ENCODE measurements at regions not wholly inside any gene's neighbourhood (a gene's known extent, or its start where the extent isn't known, plus 50 kb on each side); places are given as distances from the start of the nearest gene placed in this dataset.
A peak's percentile ranks its signal among the peaks of the same experiment; 100 is the strongest.

- ATAC-seq (replicated peaks in 6 of 8), result no peak
- no peak overlapping the region for H3K4me3 ChIP-seq
- H3K27ac ChIP-seq, result no peak overlapping the region
- WGBS, 10 experiments, result 50 to 80% (median 79%) methylated on average over 1 to 3 of the region's 4 CpGs; no CpG with 5 or more reads in 5 of the 10 experiments
- no peaks in the 10 kb centered on the region for H3K4me1 ChIP-seq (replicated peaks in 1 of 2)
- in situ Hi-C loops (cut with MboI; ENCODE audit: low pct_unique_long_range_greater_than_20kb in 2 of 9, low sequenced_read_pairs in 9 of 9, unreplicated experiment in 9 of 9), result loop anchor here in 8 of 9 experiments (25.0 kb wide), 3 partner anchors 181 to 506 kb away; no protein-coding TSS in a partner anchor
Observed at GRCh38 chr21:41606706-41607105, 98.7 kb upstream of the TMPRSS2 start.

GRCh38 chr21:41605934-41606285 is 98.0 kb upstream of the TMPRSS2 start:
- Histone ChIP-seq H3K4me3 (no peak overlapping the region), H3K4me1 (replicated peaks in 1 of 2) (no peaks in the 10 kb centered on the region), H3K27ac (no peak overlapping the region)
- WGBS, 10 experiments, result 60 to 100% (median 92%) methylated on average over 1 to 7 of the region's 10 CpGs; no CpG with 5 or more reads in 4 of the 10 experiments
- in situ Hi-C loops (cut with MboI; ENCODE audit: low pct_unique_long_range_greater_than_20kb in 2 of 9, low sequenced_read_pairs in 9 of 9, unreplicated experiment in 9 of 9), result loop anchor here in 8 of 9 experiments (25.0 kb wide), 3 partner anchors 181 to 506 kb away; no protein-coding TSS in a partner anchor
- no peak for ATAC-seq (replicated peaks in 6 of 8)

GRCh38 chr21:41605178-41605933 is 97.4 kb upstream of the TMPRSS2 start:
- WGBS, 10 experiments, result 60 to 100% (median 78%) methylated on average over 2 to 13 of the region's 20 CpGs; no CpG with 5 or more reads in 1 of the 10 experiments
- Histone ChIP-seq H3K4me3 (no peak overlapping the region), H3K4me1 (replicated peaks in 1 of 2) (no peaks in the 10 kb centered on the region), H3K27ac (no peak overlapping the region)
- in situ Hi-C loops (cut with MboI; ENCODE audit: low pct_unique_long_range_greater_than_20kb in 2 of 9, low sequenced_read_pairs in 9 of 9, unreplicated experiment in 9 of 9), result loop anchor here in 8 of 9 experiments (25.0 kb wide), 3 partner anchors 182 to 507 kb away; no protein-coding TSS in a partner anchor
- no peak for ATAC-seq (replicated peaks in 6 of 8)

GRCh38 chr21:41604583-41605041 is 96.7 kb upstream of the TMPRSS2 start:
- in situ Hi-C loops (cut with MboI; ENCODE audit: low pct_unique_long_range_greater_than_20kb in 2 of 9, low sequenced_read_pairs in 9 of 9, unreplicated experiment in 9 of 9), result loop anchor here in 8 of 9 experiments (25.0 kb wide), 3 partner anchors 183 to 508 kb away; no protein-coding TSS in a partner anchor
- Histone ChIP-seq H3K4me3 (no peak overlapping the region), H3K27ac (no peak overlapping the region), H3K4me1 (replicated peaks in 1 of 2) (no peaks in the 10 kb centered on the region)
- WGBS, 10 experiments, result 46 to 100% (median 64%) methylated on average over 1 to 6 of the region's 12 CpGs
- no peak for ATAC-seq (replicated peaks in 6 of 8)

- WGBS, 10 experiments, result 0 to 80% (median 39%) methylated on average over 1 to 3 of the region's 8 CpGs; no CpG with 5 or more reads in 6 of the 10 experiments
- in situ Hi-C loops (cut with MboI; ENCODE audit: low pct_unique_long_range_greater_than_20kb in 2 of 9, low sequenced_read_pairs in 9 of 9, unreplicated experiment in 9 of 9), result loop anchor here in 8 of 9 experiments (25.0 kb wide), 3 partner anchors 184 to 509 kb away; no protein-coding TSS in a partner anchor
- H3K4me3 ChIP-seq, result no peak overlapping the region
Observed at GRCh38 chr21:41603476-41603875, 95.5 kb upstream of the TMPRSS2 start.

GRCh38 chr21:41602531-41602930 is 94.6 kb upstream of the TMPRSS2 start:
- WGBS, 10 experiments, result 60 to 100% (median 82%) methylated on average over 1 to 11 of the region's 14 CpGs; no CpG with 5 or more reads in 3 of the 10 experiments
- in situ Hi-C loops (cut with MboI; ENCODE audit: low pct_unique_long_range_greater_than_20kb in 2 of 9, low sequenced_read_pairs in 9 of 9, unreplicated experiment in 9 of 9), result loop anchor here in 8 of 9 experiments (25.0 kb wide), 3 partner anchors 185 to 510 kb away; no protein-coding TSS in a partner anchor
- Histone ChIP-seq H3K4me3 (no peak overlapping the region), H3K4me1 (replicated peaks in 1 of 2) (no peaks in the 10 kb centered on the region), H3K27ac (no peak overlapping the region)
- no peak for ATAC-seq (replicated peaks in 6 of 8)

More at GRCh38 chr21:41603476-41603875, 95.5 kb upstream of the TMPRSS2 start:
- H3K27ac ChIP-seq, result no peak overlapping the region
- no peak for ATAC-seq (replicated peaks in 6 of 8)
- H3K4me1 ChIP-seq (replicated peaks in 1 of 2), result no peaks in the 10 kb centered on the region

GRCh38 chr21:41601573-41602368 is 93.8 kb upstream of the TMPRSS2 start:
- ATAC-seq (replicated peaks in 6 of 8), result peak in 3 of 8 experiments; percentile 61 to 86 (median 72)
- in situ Hi-C loops (cut with MboI; ENCODE audit: low pct_unique_long_range_greater_than_20kb in 2 of 9, low sequenced_read_pairs in 9 of 9, unreplicated experiment in 9 of 9), result loop anchor here in 8 of 9 experiments (25.0 kb wide), 3 partner anchors 186 to 511 kb away; no protein-coding TSS in a partner anchor
- no peak overlapping the region for H3K27ac ChIP-seq
- no peaks in the 10 kb centered on the region for H3K4me1 ChIP-seq (replicated peaks in 1 of 2)
- no peak overlapping the region for H3K4me3 ChIP-seq
- WGBS, 10 experiments, result 15 to 100% (median 80%) methylated on average over 3 to 8 of the region's 11 CpGs; no CpG with 5 or more reads in 4 of the 10 experiments

- no peaks in the 10 kb centered on the region for H3K4me1 ChIP-seq (replicated peaks in 1 of 2)
- WGBS, 10 experiments, result 20 to 100% (median 88%) methylated on average over 1 to 9 of the region's 10 CpGs; no CpG with 5 or more reads in 5 of the 10 experiments
- in situ Hi-C loops (cut with MboI; ENCODE audit: low pct_unique_long_range_greater_than_20kb in 2 of 9, low sequenced_read_pairs in 9 of 9, unreplicated experiment in 9 of 9), result loop anchor here in 8 of 9 experiments (25.0 kb wide), 3 partner anchors 186 to 511 kb away; no protein-coding TSS in a partner anchor
- no peak overlapping the region for H3K27ac ChIP-seq
- no peak overlapping the region for H3K4me3 ChIP-seq
- ATAC-seq (replicated peaks in 6 of 8), result no peak
Observed at GRCh38 chr21:41600961-41601572, 93.1 kb upstream of the TMPRSS2 start.

GRCh38 chr21:41600556-41600955 is 92.6 kb upstream of the TMPRSS2 start:
- WGBS, 10 experiments, result 80 to 100% (median 94%) methylated on average over 1 to 6 of the region's 9 CpGs; no CpG with 5 or more reads in 6 of the 10 experiments

GRCh38 chr21:41600116-41600515 is 92.2 kb upstream of the TMPRSS2 start:
- no peak for ATAC-seq (replicated peaks in 6 of 8)

More at GRCh38 chr21:41600556-41600955, 92.6 kb upstream of the TMPRSS2 start:
- Histone ChIP-seq H3K4me1 (replicated peaks in 1 of 2) (no peaks in the 10 kb centered on the region), H3K27ac (no peak overlapping the region), H3K4me3 (no peak overlapping the region)
- in situ Hi-C loops (cut with MboI; ENCODE audit: low pct_unique_long_range_greater_than_20kb in 2 of 9, low sequenced_read_pairs in 9 of 9, unreplicated experiment in 9 of 9), result loop anchor here in 8 of 9 experiments (25.0 kb wide), 3 partner anchors 187 to 512 kb away; no protein-coding TSS in a partner anchor
- ATAC-seq (replicated peaks in 6 of 8), result no peak

GRCh38 chr21:41598561-41599431 is 90.8 kb upstream of the TMPRSS2 start:
- ATAC-seq (replicated peaks in 6 of 8), result peak in 1 of 8 experiments; percentile 23
- no peak overlapping the region for H3K4me3 ChIP-seq
- H3K27ac ChIP-seq, result no peak overlapping the region
- no peaks in the 10 kb centered on the region for H3K4me1 ChIP-seq (replicated peaks in 1 of 2)
- WGBS, 10 experiments, result 18 to 100% (median 64%) methylated on average over 1 to 17 of the region's 21 CpGs; no CpG with 5 or more reads in 2 of the 10 experiments
- in situ Hi-C loops (cut with MboI; ENCODE audit: low pct_unique_long_range_greater_than_20kb in 2 of 9, low sequenced_read_pairs in 9 of 9, unreplicated experiment in 9 of 9), result no loop called here

More at GRCh38 chr21:41600116-41600515, 92.2 kb upstream of the TMPRSS2 start:
- in situ Hi-C loops (cut with MboI; ENCODE audit: low pct_unique_long_range_greater_than_20kb in 2 of 9, low sequenced_read_pairs in 9 of 9, unreplicated experiment in 9 of 9), result loop anchor here in 8 of 9 experiments (25.0 kb wide), 3 partner anchors 187 to 512 kb away; no protein-coding TSS in a partner anchor
- WGBS, 10 experiments, result 70 to 97% (median 86%) methylated on average over 1 to 5 of the region's 7 CpGs; no CpG with 5 or more reads in 5 of the 10 experiments
- no peak overlapping the region for H3K27ac ChIP-seq
- H3K4me3 ChIP-seq, result no peak overlapping the region
- no peaks in the 10 kb centered on the region for H3K4me1 ChIP-seq (replicated peaks in 1 of 2)

Data from motor neuron (in vitro differentiated cells).